ENCODE measurements at regions not wholly inside any gene's neighbourhood (a gene's known extent, or its start where the extent isn't known, plus 50 kb on each side); places are given as distances from the start of the nearest gene placed in this dataset.

- 89% methylated on average over 4 of the region's 8 CpGs for WGBS
- intact Hi-C loops (cut with DNase I), result no loop called here
- Histone ChIP-seq H3K36me3 (no peaks in the 10 kb centered on the region), H3K4me3 (no peak overlapping the region), H3K4me1 (peaks cover 17 to 34% (median 24%) of the 10 kb centered on the region in 4 donors), H3K27ac (replicated peaks in 1 of 4) (no peak overlapping the region), H3K27me3 (no peaks in the 10 kb centered on the region), H3K9me3 (no peaks in the 10 kb centered on the region)
- TF ChIP-seq EP300 (IDR thresholded peaks at IDR 0.05), result no peak
- TF ChIP-seq CTCF (IDR thresholded peaks at IDR 0.05), result no peak
- no peak for TF ChIP-seq POLR2AphosphoS5 (IDR thresholded peaks at IDR 0.05)
- TF ChIP-seq POLR2A (IDR thresholded peaks at IDR 0.05; ENCODE audit: low read depth), result no peak
- DNase-seq (ENCODE audit: extremely low spot score), result no peak
Measured at GRCh38 chr9:134228649-134229048, 64.3 kb upstream of the RNU6ATAC start.

- intact Hi-C loops (cut with DNase I), result no loop called here
- no peak for TF ChIP-seq POLR2AphosphoS5 (IDR thresholded peaks at IDR 0.05)
- TF ChIP-seq CTCF (IDR thresholded peaks at IDR 0.05), result no peak
- Histone ChIP-seq H3K4me1 (peaks cover 17 to 34% (median 24%) of the 10 kb centered on the region in 4 donors), H3K9me3 (no peaks in the 10 kb centered on the region), H3K27me3 (no peaks in the 10 kb centered on the region), H3K4me3 (no peak overlapping the region), H3K36me3 (no peaks in the 10 kb centered on the region), H3K27ac (replicated peaks in 1 of 4) (no peak overlapping the region)
- 83% methylated on average over 1 of the region's 23 CpGs for WGBS
- no peak for DNase-seq (ENCODE audit: extremely low spot score)
Measured at GRCh38 chr9:134229466-134230091, 65.2 kb upstream of the RNU6ATAC start.

- WGBS, result 90% methylated on average over 20 of the region's 28 CpGs
- H3K36me3 ChIP-seq, result no peaks in the 10 kb centered on the region
- no peaks in the 10 kb centered on the region for H3K9me3 ChIP-seq
- H3K4me1 ChIP-seq, result peaks cover 17 to 34% (median 27%) of the 10 kb centered on the region in 4 donors
- no peak overlapping the region for H3K4me3 ChIP-seq
- H3K27me3 ChIP-seq, result no peaks in the 10 kb centered on the region
- TF ChIP-seq EP300 (IDR thresholded peaks at IDR 0.05) (no peak), POLR2AphosphoS5 (IDR thresholded peaks at IDR 0.05) (no peak), POLR2A (IDR thresholded peaks at IDR 0.05; ENCODE audit: low read depth) (no peak), CTCF (IDR thresholded peaks at IDR 0.05) (no peak)
- peak overlapping the region; percentile 6 to 67 (median 64) for H3K27ac ChIP-seq (replicated peaks in 1 of 4)
- DNase-seq (ENCODE audit: extremely low spot score), result no peak
- intact Hi-C loops (cut with DNase I), result no loop called here
Measured at GRCh38 chr9:134230092-134230941, 66.0 kb upstream of the RNU6ATAC start.

GRCh38 chr9:134230942-134231325 is 66.6 kb upstream of the RNU6ATAC start:
- TF ChIP-seq CTCF (IDR thresholded peaks at IDR 0.05) (no peak), POLR2A (IDR thresholded peaks at IDR 0.05; ENCODE audit: low read depth) (no peak), EP300 (IDR thresholded peaks at IDR 0.05) (no peak), POLR2AphosphoS5 (IDR thresholded peaks at IDR 0.05) (no peak)
- intact Hi-C loops (cut with DNase I), result no loop called here
- WGBS, result no CpG with 5 or more reads among the region's 14 CpGs
- Histone ChIP-seq H3K4me3 (peak overlapping the region in 1 of 4 donors; percentile 12), H3K4me1 (peaks cover 17 to 34% (median 32%) of the 10 kb centered on the region in 4 donors), H3K36me3 (no peaks in the 10 kb centered on the region), H3K27ac (replicated peaks in 1 of 4) (peak overlapping the region; percentile 6 to 67 (median 64)), H3K27me3 (no peaks in the 10 kb centered on the region), H3K9me3 (no peaks in the 10 kb centered on the region)
- no peak for DNase-seq (ENCODE audit: extremely low spot score)
